Endothelial cell of umbilical vein (primary cell): ENCODE measurements at regions not wholly inside any gene's neighbourhood (a gene's known extent, or its start where the extent isn't known, plus 50 kb on each side); places are given as distances from the start of the nearest gene placed in this dataset.

Experiments used
- EZH2 ChIP-seq: IDR thresholded peaks from 2 replicates; pipeline ENCODE4 v1.6.1; 2012; ENCODE audit warnings: borderline replicate concordance, low read depth, mild to moderate bottlenecking, moderate library complexity, low read length, inconsistent platforms; ENCODE audit not compliant: severe bottlenecking
- FOS ChIP-seq: IDR thresholded peaks from 2 replicates; pipeline ENCODE4 v1.6.1; 2011; ENCODE audit warnings: mild to moderate bottlenecking, low read length, moderate library complexity, borderline replicate concordance; ENCODE audit not compliant: insufficient read depth
- GATA2 ChIP-seq: IDR thresholded peaks from 2 replicates; pipeline ENCODE4 v1.7.0; 2011; ENCODE audit warnings: low read depth, mild to moderate bottlenecking, moderate library complexity, mixed read lengths, low read length; ENCODE audit not compliant: insufficient read length, insufficient read depth
- JUN ChIP-seq: IDR thresholded peaks from 2 replicates; pipeline ENCODE4 v1.6.1; 2011; ENCODE audit warnings: borderline replicate concordance, low read depth; ENCODE audit not compliant: insufficient read length, insufficient read depth
- MAX ChIP-seq: IDR thresholded peaks from 2 replicates; pipeline ENCODE4 v1.6.1; 2011; ENCODE audit not compliant: insufficient read depth, insufficient read length
- POLR2AphosphoS5 ChIP-seq: IDR thresholded peaks from 2 replicates; pipeline ENCODE4 v1.6.1; 2012; ENCODE audit warnings: low read depth, mild to moderate bottlenecking, control low read depth, low read length, moderate library complexity; ENCODE audit not compliant: insufficient read depth
- TF ChIP-seq, protein P1 (sequence below), 2 donors: IDR thresholded peaks; 1 replicate in 1 of 2; 2 replicates in 1 of 2; pipeline ENCODE4 v1.5.1; 2011; ENCODE audit warnings: low read length in 2 of 2, mild to moderate bottlenecking in 2 of 2, moderate library complexity in 2 of 2, control low read depth in 1 of 2, inconsistent platforms in 1 of 2, low read depth in 1 of 2; ENCODE audit not compliant: insufficient read depth in 1 of 2; ENCODE audit errors: extremely low read depth in 1 of 2

DNA sequence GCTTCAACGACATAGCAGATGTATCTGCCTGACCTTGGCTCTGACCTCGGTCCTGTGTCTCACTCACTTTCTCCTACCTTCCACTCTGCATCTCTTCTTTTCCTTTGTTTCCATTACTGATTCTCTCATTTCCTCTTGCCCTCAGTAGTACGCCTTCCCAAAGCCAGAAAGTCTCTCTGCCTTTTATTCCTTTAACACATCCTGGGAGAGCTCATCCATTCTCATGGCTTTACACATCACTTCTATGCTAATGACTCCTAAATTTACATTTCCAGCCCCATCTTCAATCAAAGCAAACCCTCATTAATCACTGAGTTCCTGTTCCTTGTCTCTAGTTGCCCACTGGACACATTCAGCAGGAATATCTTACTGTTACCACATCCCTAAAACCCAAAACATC, 938.6 kb downstream of the NTRK3 start:
- TF ChIP-seq, protein P1, sequence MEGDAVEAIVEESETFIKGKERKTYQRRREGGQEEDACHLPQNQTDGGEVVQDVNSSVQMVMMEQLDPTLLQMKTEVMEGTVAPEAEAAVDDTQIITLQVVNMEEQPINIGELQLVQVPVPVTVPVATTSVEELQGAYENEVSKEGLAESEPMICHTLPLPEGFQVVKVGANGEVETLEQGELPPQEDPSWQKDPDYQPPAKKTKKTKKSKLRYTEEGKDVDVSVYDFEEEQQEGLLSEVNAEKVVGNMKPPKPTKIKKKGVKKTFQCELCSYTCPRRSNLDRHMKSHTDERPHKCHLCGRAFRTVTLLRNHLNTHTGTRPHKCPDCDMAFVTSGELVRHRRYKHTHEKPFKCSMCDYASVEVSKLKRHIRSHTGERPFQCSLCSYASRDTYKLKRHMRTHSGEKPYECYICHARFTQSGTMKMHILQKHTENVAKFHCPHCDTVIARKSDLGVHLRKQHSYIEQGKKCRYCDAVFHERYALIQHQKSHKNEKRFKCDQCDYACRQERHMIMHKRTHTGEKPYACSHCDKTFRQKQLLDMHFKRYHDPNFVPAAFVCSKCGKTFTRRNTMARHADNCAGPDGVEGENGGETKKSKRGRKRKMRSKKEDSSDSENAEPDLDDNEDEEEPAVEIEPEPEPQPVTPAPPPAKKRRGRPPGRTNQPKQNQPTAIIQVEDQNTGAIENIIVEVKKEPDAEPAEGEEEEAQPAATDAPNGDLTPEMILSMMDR (IDR thresholded peaks at IDR 0.05; ENCODE audit: extremely low read depth in 1 of 2, insufficient read depth in 1 of 2, low read depth in 1 of 2, low read length in 2 of 2), result no peak
- TF ChIP-seq POLR2AphosphoS5, result no peak
- TF ChIP-seq EZH2, result no peak
- TF ChIP-seq JUN, result no peak
- no peak for TF ChIP-seq MAX
- TF ChIP-seq GATA2, result no peak
- no peak for TF ChIP-seq FOS
